ENCODE measurements at regions not wholly inside any gene's neighbourhood (a gene's known extent, or its start where the extent isn't known, plus 50 kb on each side); places are given as distances from the start of the nearest gene placed in this dataset.

DNA sequence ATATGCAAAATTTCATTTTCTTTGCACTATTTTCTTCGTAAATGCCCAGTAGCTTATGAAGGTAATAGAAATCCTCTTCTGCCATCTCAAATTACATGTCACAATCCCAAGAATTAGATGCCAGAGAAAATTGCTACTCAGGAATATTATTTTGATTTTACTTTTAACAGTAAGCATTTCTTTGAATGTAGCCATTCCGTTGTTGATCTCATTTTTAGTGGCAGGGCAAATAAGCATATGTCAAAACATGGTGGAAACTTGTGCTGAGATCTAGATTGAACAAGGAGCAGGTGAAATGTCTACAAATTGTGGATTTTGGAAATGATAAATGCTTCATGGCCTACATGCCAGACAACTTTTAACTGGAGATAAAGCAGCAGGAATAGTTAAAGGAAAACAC is 291.8 kb downstream of the SDHAF3 start:
- H3K27ac ChIP-seq = no peak overlapping the region
- H3K36me3 ChIP-seq = no peaks in the 10 kb centered on the region
- H3K4me3 ChIP-seq = no peak overlapping the region
- in situ Hi-C loops (cut with MboI; ENCODE audit: low pct_ligation_motif_present in 1 of 4, low pct_unique_long_range_greater_than_20kb in 1 of 4, low sequenced_read_pairs in 3 of 4) = no loop called here
- peaks cover 4% of the 10 kb centered on the region for H3K27me3 ChIP-seq
- TF ChIP-seq POLR2A (IDR thresholded peaks at IDR 0.05) = no peak
- TF ChIP-seq EP300 (IDR thresholded peaks at IDR 0.05; ENCODE audit: low read depth) = no peak
- no peak for TF ChIP-seq POLR2AphosphoS5 (IDR thresholded peaks at IDR 0.05)
- TF ChIP-seq, protein P1, sequence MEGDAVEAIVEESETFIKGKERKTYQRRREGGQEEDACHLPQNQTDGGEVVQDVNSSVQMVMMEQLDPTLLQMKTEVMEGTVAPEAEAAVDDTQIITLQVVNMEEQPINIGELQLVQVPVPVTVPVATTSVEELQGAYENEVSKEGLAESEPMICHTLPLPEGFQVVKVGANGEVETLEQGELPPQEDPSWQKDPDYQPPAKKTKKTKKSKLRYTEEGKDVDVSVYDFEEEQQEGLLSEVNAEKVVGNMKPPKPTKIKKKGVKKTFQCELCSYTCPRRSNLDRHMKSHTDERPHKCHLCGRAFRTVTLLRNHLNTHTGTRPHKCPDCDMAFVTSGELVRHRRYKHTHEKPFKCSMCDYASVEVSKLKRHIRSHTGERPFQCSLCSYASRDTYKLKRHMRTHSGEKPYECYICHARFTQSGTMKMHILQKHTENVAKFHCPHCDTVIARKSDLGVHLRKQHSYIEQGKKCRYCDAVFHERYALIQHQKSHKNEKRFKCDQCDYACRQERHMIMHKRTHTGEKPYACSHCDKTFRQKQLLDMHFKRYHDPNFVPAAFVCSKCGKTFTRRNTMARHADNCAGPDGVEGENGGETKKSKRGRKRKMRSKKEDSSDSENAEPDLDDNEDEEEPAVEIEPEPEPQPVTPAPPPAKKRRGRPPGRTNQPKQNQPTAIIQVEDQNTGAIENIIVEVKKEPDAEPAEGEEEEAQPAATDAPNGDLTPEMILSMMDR (IDR thresholded peaks at IDR 0.05) = no peak
- H3K9me3 ChIP-seq = no peaks in the 10 kb centered on the region
- WGBS, 2 donors (ENCODE audit: low coverage in 1 of 2) = 85 to 93% methylated on average over 2 of the region's 2 CpGs
- intact Hi-C loops (cut with DNase I; ENCODE audit: low total_unique reads) = no loop called here
- DNase-seq = no peak
- H3K4me1 ChIP-seq = no peaks in the 10 kb centered on the region

DNA sequence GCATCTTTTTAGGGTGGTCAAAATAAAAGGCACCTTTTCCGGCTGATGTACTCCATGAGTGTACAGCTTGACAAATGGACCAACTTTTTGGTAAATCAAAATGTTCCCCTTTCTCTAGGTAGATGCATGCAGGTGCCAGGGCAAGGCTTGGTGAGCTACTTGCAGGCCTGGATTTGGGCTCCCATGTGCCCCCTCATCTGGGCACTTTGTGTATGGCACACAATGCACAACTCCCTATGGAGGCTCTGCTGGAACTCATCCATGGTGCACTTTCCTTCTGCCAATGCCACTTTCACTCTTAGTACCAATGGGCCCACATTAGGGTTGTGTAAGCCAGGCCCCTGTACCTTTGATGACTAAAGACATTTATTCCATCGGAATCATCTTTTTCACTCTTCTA is 300.8 kb downstream of the SDHAF3 start:
- no peaks in the 10 kb centered on the region for H3K36me3 ChIP-seq
- no peak for DNase-seq
- TF ChIP-seq, protein P1 (IDR thresholded peaks at IDR 0.05) = no peak
- TF ChIP-seq POLR2AphosphoS5 (IDR thresholded peaks at IDR 0.05) (no peak), POLR2A (IDR thresholded peaks at IDR 0.05) (no peak), EP300 (IDR thresholded peaks at IDR 0.05; ENCODE audit: low read depth) (no peak)
- WGBS, 2 donors (ENCODE audit: low coverage in 1 of 2) = 88 to 100% methylated on average over 1 to 2 of the region's 2 CpGs
- H3K4me1 ChIP-seq = no peaks in the 10 kb centered on the region
- H3K4me3 ChIP-seq = no peak overlapping the region
- intact Hi-C loops (cut with DNase I; ENCODE audit: low total_unique reads) (no loop called here), in situ Hi-C loops (cut with MboI; ENCODE audit: low pct_ligation_motif_present in 1 of 4, low pct_unique_long_range_greater_than_20kb in 1 of 4, low sequenced_read_pairs in 3 of 4) (no loop called here)
- no peaks in the 10 kb centered on the region for H3K9me3 ChIP-seq
- H3K27me3 ChIP-seq = no peaks in the 10 kb centered on the region
- H3K27ac ChIP-seq = no peak overlapping the region

DNA sequence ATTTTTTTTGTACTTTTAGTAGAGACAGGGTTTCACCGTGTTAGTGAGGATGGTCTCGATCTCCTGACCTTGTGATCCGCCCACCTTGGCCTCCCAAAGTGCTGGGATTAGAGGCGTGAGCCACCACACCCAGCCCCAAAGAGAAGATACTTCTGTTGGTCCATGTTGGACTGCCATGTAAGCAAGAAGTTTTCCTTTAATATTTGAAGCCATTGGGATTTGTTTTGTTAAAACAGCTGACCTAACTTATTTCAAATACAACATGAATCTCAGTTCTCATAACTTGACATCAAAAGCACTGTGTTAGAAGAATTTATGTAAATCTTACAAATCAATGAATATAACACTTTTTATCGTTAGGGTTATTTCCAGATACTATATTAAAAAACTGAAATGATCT is 302.4 kb downstream of the SDHAF3 start:
- Histone ChIP-seq H3K4me3 (no peak overlapping the region), H3K27ac (no peak overlapping the region), H3K36me3 (no peaks in the 10 kb centered on the region), H3K27me3 (no peaks in the 10 kb centered on the region), H3K9me3 (no peaks in the 10 kb centered on the region), H3K4me1 (no peaks in the 10 kb centered on the region)
- 88 to 91% methylated on average over 3 to 5 of the region's 5 CpGs for WGBS, 2 donors (ENCODE audit: low coverage in 1 of 2)
- in situ Hi-C loops (cut with MboI; ENCODE audit: low pct_ligation_motif_present in 1 of 4, low pct_unique_long_range_greater_than_20kb in 1 of 4, low sequenced_read_pairs in 3 of 4) = no loop called here
- intact Hi-C loops (cut with DNase I; ENCODE audit: low total_unique reads) = no loop called here
- TF ChIP-seq, protein P1 (IDR thresholded peaks at IDR 0.05) = no peak
- TF ChIP-seq POLR2AphosphoS5 (IDR thresholded peaks at IDR 0.05) = no peak
- TF ChIP-seq EP300 (IDR thresholded peaks at IDR 0.05; ENCODE audit: low read depth) = no peak
- TF ChIP-seq POLR2A (IDR thresholded peaks at IDR 0.05) = no peak
- no peak for DNase-seq

DNA sequence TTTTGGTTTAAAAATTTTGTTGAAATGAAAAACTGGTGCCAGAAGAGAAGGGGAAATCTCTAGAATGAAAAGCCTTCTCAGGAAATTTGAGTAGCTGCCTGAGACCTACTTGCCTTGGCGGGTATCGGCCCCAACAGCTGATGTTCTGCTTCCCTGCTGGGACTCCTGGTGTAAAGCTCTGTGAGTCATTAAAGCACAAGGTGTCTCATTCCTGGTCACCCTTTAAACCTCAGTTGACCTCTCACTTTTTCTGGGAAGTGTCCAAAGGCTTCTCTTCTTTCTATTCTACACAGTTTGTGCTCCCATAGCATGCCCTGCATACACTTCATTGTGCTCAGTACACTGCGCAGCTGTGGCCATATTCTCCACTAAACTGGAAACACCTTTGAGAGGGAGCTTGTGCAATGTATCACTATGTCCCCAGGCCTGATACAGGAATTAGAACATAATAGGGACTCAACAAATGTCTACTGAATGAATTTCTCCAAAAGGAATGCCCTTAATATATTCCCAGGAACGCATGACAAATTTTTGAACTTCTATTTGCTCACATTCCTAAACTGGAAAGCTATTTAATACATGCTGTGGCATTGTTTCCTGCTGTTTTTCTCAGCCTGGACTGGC is 303.9 kb downstream of the SDHAF3 start:
- in situ Hi-C loops (cut with MboI; ENCODE audit: low pct_ligation_motif_present in 1 of 4, low pct_unique_long_range_greater_than_20kb in 1 of 4, low sequenced_read_pairs in 3 of 4) = no loop called here
- TF ChIP-seq POLR2AphosphoS5 (IDR thresholded peaks at IDR 0.05) (no peak), EP300 (IDR thresholded peaks at IDR 0.05; ENCODE audit: low read depth) (no peak), POLR2A (IDR thresholded peaks at IDR 0.05) (no peak)
- TF ChIP-seq, protein P1 (IDR thresholded peaks at IDR 0.05) = no peak
- Histone ChIP-seq H3K4me1 (no peaks in the 10 kb centered on the region), H3K9me3 (no peaks in the 10 kb centered on the region), H3K27me3 (no peaks in the 10 kb centered on the region), H3K27ac (no peak overlapping the region), H3K4me3 (no peak overlapping the region), H3K36me3 (no peaks in the 10 kb centered on the region)
- intact Hi-C loops (cut with DNase I; ENCODE audit: low total_unique reads) = no loop called here
- DNase-seq = no peak
- 84 to 90% methylated on average over 4 of the region's 4 CpGs for WGBS, 2 donors (ENCODE audit: low coverage in 1 of 2)

Data from transverse colon (tissue), 4 donors.